Embryonic facial prominence (tissue), 1 donor: ENCODE measurements at regions not wholly inside any gene's neighbourhood (a gene's known extent, or its start where the extent isn't known, plus 50 kb on each side); places are given as distances from the start of the nearest gene placed in this dataset.

ENCODE experiments used
- DNase-seq: peaks from one replicate; pipeline ENCODE4 v3.0.0-alpha.2; 2016; ENCODE audit errors: extremely low spot score

GRCh38 chr15:47402829-47403228 is 314.5 kb upstream of the SEMA6D start:
- no peak for DNase-seq

GRCh38 chr15:47404877-47405276 is 312.4 kb upstream of the SEMA6D start:
- DNase-seq, result no peak

GRCh38 chr15:47405365-47406162 is 311.7 kb upstream of the SEMA6D start:
- no peak for DNase-seq

- no peak for DNase-seq
Observed at GRCh38 chr15:47407692-47408091, 309.6 kb upstream of the SEMA6D start.

- no peak for DNase-seq
Observed at GRCh38 chr15:47409038-47409437, 308.3 kb upstream of the SEMA6D start.

GRCh38 chr15:47409600-47409999 is 307.7 kb upstream of the SEMA6D start:
- no peak for DNase-seq

GRCh38 chr15:47410247-47410646 is 307.1 kb upstream of the SEMA6D start:
- DNase-seq, result no peak

GRCh38 chr15:47411733-47412132 is 305.6 kb upstream of the SEMA6D start:
- DNase-seq, result no peak

GRCh38 chr15:47412136-47412535 is 305.2 kb upstream of the SEMA6D start:
- DNase-seq, result no peak

- DNase-seq, result no peak
Observed at GRCh38 chr15:47412802-47413201, 304.5 kb upstream of the SEMA6D start.

- DNase-seq, result no peak
Observed at GRCh38 chr15:47414207-47414606, 303.1 kb upstream of the SEMA6D start.

- no peak for DNase-seq
Observed at GRCh38 chr15:47415539-47415971, 301.8 kb upstream of the SEMA6D start.

- DNase-seq, result no peak
Observed at GRCh38 chr15:47422881-47423665, 294.2 kb upstream of the SEMA6D start.

GRCh38 chr15:47427463-47427862 is 289.8 kb upstream of the SEMA6D start:
- DNase-seq, result no peak

- no peak for DNase-seq
Observed at GRCh38 chr15:47429376-47429775, 287.9 kb upstream of the SEMA6D start.

GRCh38 chr15:47431501-47431900 is 285.8 kb upstream of the SEMA6D start:
- DNase-seq, result no peak

GRCh38 chr15:47432826-47433225 is 284.5 kb upstream of the SEMA6D start:
- no peak for DNase-seq

GRCh38 chr15:47434596-47434995 is 282.7 kb upstream of the SEMA6D start:
- DNase-seq, result no peak

- DNase-seq, result no peak
Observed at GRCh38 chr15:47437491-47437890, 279.8 kb upstream of the SEMA6D start.

- DNase-seq, result no peak
Observed at GRCh38 chr15:47439146-47440111, 277.9 kb upstream of the SEMA6D start.

GRCh38 chr15:47442371-47442770 is 274.9 kb upstream of the SEMA6D start:
- DNase-seq, result no peak

GRCh38 chr15:47443839-47444238 is 273.5 kb upstream of the SEMA6D start:
- DNase-seq, result no peak
